ENCODE measurements at regions not wholly inside any gene's neighbourhood (a gene's known extent, or its start where the extent isn't known, plus 50 kb on each side); places are given as distances from the start of the nearest gene placed in this dataset.

- Histone ChIP-seq H3K27me3 (ENCODE audit: control insufficient read depth, insufficient read depth, low read length) (no peaks in the 10 kb centered on the region), H3K9ac (ENCODE audit: low read depth, low read length) (no peak overlapping the region), H3K4ac (ENCODE audit: low read depth, low read length) (no peak overlapping the region), H4K8ac (ENCODE audit: low read depth in 2 of 2, low read length in 2 of 2) (no peak overlapping the region), H2BK15ac (ENCODE audit: low read depth, low read length) (no peak overlapping the region), H2BK120ac (ENCODE audit: low read depth, low read length) (no peak overlapping the region), H2AFZ (replicated peaks; ENCODE audit: low read length, poor library complexity) (no peak overlapping the region), H4K5ac (ENCODE audit: low read depth, low read length) (no peak overlapping the region), H3K36me3 (ENCODE audit: control insufficient read depth, insufficient read depth, low read length) (no peaks in the 10 kb centered on the region), H3K27ac (ENCODE audit: insufficient read depth, low read length) (no peak overlapping the region), H3K18ac (ENCODE audit: low read depth, low read length) (no peak overlapping the region), H2BK5ac (ENCODE audit: low read depth, low read length, poor library complexity, severe bottlenecking) (no peak overlapping the region), H2AK5ac (ENCODE audit: low read depth, low read length) (no peak overlapping the region), H3K23ac (ENCODE audit: low read depth, low read length) (no peak overlapping the region), H3K4me2 (ENCODE audit: low read depth, low read length) (no peak overlapping the region), H4K91ac (ENCODE audit: insufficient read depth, low read depth, low read length) (no peak overlapping the region), H2BK20ac (ENCODE audit: low read depth, low read length) (no peak overlapping the region), H2AK9ac (replicated peaks; ENCODE audit: low read depth, low read length, poor library complexity) (no peak overlapping the region), H4K20me1 (ENCODE audit: insufficient read depth, low read length) (no peaks in the 10 kb centered on the region), H3K9me1 (ENCODE audit: insufficient read depth, low read length) (no peaks in the 10 kb centered on the region), H3K9me3 (ENCODE audit: control insufficient read depth, insufficient read depth, low read length) (no peaks in the 10 kb centered on the region), H3K4me3 (ENCODE audit: insufficient read depth, low read depth, low read length) (no peak overlapping the region), H3K79me1 (ENCODE audit: low read depth in 1 of 2, low read length in 2 of 2) (no peaks in the 10 kb centered on the region), H3K14ac (replicated peaks; ENCODE audit: low read depth, low read length) (no peak overlapping the region), H3K56ac (ENCODE audit: extremely low read depth, insufficient read depth, low read length) (no peak overlapping the region), H3K4me1 (ENCODE audit: control insufficient read depth, insufficient read depth, low read length) (no peaks in the 10 kb centered on the region)
- in situ Hi-C loops (cut with MboI; ENCODE audit: low sequenced_read_pairs) = no loop called here
- dilution Hi-C loops (cut with HindIII; ENCODE audit: low sequenced_read_pairs, unreplicated experiment) = no loop called here
- ATAC-seq (ENCODE audit: low read depth) (no peak), DNase-seq (no peak)
- TF ChIP-seq ELK1 (IDR thresholded peaks at IDR 0.05; ENCODE audit: borderline replicate concordance, low read depth, low read length) = no peak
- no peak for TF ChIP-seq MXI1 (IDR thresholded peaks at IDR 0.05; ENCODE audit: borderline replicate concordance, low read depth, low read length)
- no peak for TF ChIP-seq NFE2L2 (IDR thresholded peaks at IDR 0.05; ENCODE audit: low read depth, low read length)
- TF ChIP-seq BHLHE40 (IDR thresholded peaks at IDR 0.05; ENCODE audit: low read depth, low read length) = no peak
- TF ChIP-seq RAD21 (IDR thresholded peaks at IDR 0.05; ENCODE audit: low read length) = no peak
- TF ChIP-seq CHD1 (IDR thresholded peaks at IDR 0.05; ENCODE audit: low read depth, low read length) = no peak
- no peak for TF ChIP-seq SMC3 (IDR thresholded peaks at IDR 0.05; ENCODE audit: low read depth, low read length)
- TF ChIP-seq MAFK (IDR thresholded peaks at IDR 0.05; ENCODE audit: low read depth, low read length) = no peak
- no peak for TF ChIP-seq POLR2A (IDR thresholded peaks at IDR 0.05; ENCODE audit: low read depth, low read length)
- TF ChIP-seq MAZ (IDR thresholded peaks at IDR 0.05; ENCODE audit: borderline replicate concordance, low read depth, low read length) = no peak
- no peak for TF ChIP-seq USF2 (IDR thresholded peaks at IDR 0.05; ENCODE audit: low read depth, low read length)
- TF ChIP-seq CTCF (conservative IDR thresholded peaks at IDR 0.05; ENCODE audit: low read depth, low read length) = no peak
- no peak for TF ChIP-seq CEBPB (IDR thresholded peaks at IDR 0.05; ENCODE audit: low read depth, low read length)
- no peak for TF ChIP-seq RFX5 (IDR thresholded peaks at IDR 0.05; ENCODE audit: low read depth, low read length)
- no peak for TF ChIP-seq RCOR1 (IDR thresholded peaks at IDR 0.05; ENCODE audit: insufficient replicate concordance, low read length)
- CTCF ChIA-PET = interaction anchor here (0.6 kb wide), 1 partner anchor 805 kb away, joined by 3 read pairs; no protein-coding TSS in a partner anchor
- intact Hi-C loops (cut with micrococcal nuclease) = no loop called here
- WGBS, 2 experiments (ENCODE audit: extremely low coverage in 2 of 2, insufficient read length in 1 of 2) = no CpG with 5 or more reads among the region's 2 CpGs
- BruUV-seq (replicated peaks) = no TSS peak
- POLR2A ChIA-PET (ENCODE audit: unreplicated experiment) = no interaction called here
These were observed 329.3 kb downstream of the KCNJ2 start for GRCh38 chr17:70498631-70499030.

Measured in IMR-90 (cell line).